ENCODE measurements at regions not wholly inside any gene's neighbourhood (a gene's known extent, or its start where the extent isn't known, plus 50 kb on each side); places are given as distances from the start of the nearest gene placed in this dataset.
"Not testable (repeated sequence)": the region's sequence is repeated elsewhere in the genome, so short reads cannot be mapped to it uniquely, and the experiment has no call there.

DNA sequence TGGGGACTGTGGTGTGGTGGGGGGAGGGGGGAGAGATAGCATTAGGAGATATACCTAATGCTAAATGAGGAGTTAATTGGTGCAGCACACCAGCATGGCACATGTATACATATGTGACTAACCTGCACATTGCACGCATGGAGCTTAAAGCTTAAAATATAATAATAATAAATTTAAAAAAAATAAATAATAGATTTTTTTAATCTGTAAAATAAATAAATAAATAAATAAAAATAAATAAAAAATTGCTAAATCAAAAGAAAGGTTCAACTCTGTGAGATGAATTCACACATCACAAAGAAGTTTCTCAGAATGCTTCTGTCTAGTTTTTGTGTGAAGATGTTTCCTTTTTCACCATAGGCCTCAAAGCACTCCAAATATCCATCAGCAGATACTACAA is 1793.7 kb downstream of the UQCRFS1 start:
- H3K36me3 ChIP-seq, DNase-seq, H3K27me3 ChIP-seq, H3K4me3 ChIP-seq: not testable (repeated sequence)
- peaks cover 27% of the 10 kb centered on the region for H3K9me3 ChIP-seq

DNA sequence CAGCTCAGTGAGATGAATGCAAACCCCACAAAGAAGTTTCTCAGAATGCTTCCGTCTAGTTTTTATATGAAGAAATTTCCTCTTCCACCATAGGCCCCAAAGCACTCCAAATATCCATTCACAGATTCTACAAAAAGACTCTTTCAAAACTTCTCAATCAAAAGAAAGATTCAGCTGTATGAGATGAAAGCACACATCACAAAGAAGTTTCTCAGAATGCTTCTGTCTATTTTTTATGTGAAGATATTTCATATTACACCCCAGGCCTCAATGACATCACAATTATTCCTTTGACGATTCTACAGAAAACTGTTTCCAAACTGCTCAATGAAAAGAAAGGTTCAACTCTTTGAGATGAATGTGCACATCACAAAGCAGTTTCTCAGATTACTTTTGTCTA is 1819.4 kb downstream of the UQCRFS1 start:
- H3K36me3 ChIP-seq = no peaks in the 10 kb centered on the region
- H3K4me3 ChIP-seq = no peak overlapping the region
- H3K27me3 ChIP-seq = no peaks in the 10 kb centered on the region
- peaks cover 9% of the 10 kb centered on the region for H3K9me3 ChIP-seq
- no peak for DNase-seq

DNA sequence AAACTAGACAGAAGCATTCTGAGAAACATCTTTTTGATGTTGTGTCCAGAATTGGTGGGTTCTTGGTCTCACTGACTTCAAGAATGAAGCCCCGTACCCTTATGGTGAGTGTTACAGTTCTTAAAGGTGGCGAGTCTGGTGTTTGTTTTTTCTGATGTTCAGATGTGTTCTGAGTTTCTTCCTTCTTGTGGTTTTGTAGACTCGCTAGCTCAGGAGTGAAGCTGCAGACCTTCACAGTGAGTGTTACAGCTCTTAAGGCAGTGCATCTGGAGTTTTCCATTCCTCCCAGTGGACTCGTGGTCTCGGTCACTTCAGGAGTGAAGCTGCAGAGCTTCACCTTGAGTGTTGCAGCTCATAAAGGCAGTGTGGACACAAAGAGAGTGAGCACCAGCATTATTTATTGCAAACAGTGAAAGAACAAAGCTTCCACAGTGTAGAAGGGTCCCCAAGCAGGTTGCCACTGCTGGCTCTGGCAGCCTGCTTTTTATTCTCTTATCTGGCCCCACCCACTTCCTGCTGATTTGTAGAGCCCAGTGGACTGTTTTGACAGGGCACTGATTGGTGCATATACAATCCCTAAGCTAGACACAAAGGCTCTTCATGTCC is 1820.8 kb downstream of the UQCRFS1 start:
- no peak overlapping the region for H3K4me3 ChIP-seq
- no peak for DNase-seq
- no peaks in the 10 kb centered on the region for H3K36me3 ChIP-seq
- H3K27me3 ChIP-seq = no peaks in the 10 kb centered on the region
- H3K9me3 ChIP-seq = peaks cover 20% of the 10 kb centered on the region

DNA sequence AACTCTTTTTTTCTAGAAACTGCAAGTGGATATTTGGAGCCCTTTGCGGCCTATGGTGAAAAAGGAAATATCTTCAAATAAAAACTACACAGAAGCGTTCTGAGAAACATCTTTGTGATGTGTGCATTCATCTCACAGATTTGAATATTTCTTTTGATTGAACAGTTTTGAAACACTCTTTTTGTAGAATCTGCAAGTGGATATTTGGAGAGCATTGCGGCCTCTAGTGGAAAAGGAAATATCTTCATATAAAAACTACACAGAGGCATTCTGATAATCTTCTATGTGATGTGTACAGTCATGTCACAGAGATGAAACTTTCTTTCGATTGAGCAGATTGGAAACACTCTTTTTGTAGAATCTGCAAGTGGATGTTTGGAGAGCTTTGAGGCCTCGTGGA is 1833.6 kb downstream of the UQCRFS1 start:
- peaks cover 21% of the 10 kb centered on the region for H3K9me3 ChIP-seq
- not testable (repeated sequence) for H3K27me3 ChIP-seq, H3K36me3 ChIP-seq, H3K4me3 ChIP-seq, DNase-seq

DNA sequence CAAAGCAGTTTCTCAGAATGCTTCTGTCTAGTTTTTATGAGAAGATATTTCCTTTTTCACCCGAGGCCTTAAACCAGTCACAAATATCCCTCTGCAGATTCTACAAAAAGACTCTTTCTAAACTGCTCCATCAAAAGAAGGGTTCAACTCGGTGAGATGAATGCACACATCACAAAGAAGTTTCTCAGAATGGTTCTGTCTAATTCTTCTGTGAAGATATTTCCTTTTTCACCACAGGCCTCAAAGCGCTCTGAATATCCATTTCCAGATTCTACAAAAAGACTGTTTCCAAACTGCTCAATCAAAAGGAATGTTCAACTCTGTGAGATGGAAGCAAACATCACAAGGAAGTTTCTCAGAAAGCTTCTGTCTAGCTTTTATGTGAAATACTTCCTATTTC is 1843.3 kb downstream of the UQCRFS1 start:
- not testable (repeated sequence) for DNase-seq, H3K27me3 ChIP-seq, H3K4me3 ChIP-seq, H3K36me3 ChIP-seq
- H3K9me3 ChIP-seq = peaks cover 26% of the 10 kb centered on the region

DNA sequence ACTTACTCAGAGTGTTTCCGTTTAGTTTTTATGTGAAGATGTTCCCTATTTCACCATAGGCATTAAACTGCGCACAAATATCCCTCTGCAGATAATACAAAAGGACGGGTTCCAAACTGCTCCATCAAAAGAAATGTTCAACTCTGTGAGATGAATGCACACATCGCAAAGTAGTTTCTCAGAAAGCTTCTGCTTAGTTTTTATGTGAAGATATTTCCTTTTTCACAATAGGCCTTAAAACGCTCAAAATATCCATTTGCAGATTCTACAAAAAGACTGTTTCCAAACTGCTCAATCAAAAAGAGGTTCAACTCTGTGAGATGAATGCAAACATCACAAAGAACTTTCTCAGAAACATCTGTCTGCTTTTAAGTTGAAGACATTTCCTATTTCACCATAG is 1850.5 kb downstream of the UQCRFS1 start:
- peaks cover 50% of the 10 kb centered on the region for H3K9me3 ChIP-seq
- not testable (repeated sequence) for H3K4me3 ChIP-seq, H3K27me3 ChIP-seq, H3K36me3 ChIP-seq, DNase-seq

DNA sequence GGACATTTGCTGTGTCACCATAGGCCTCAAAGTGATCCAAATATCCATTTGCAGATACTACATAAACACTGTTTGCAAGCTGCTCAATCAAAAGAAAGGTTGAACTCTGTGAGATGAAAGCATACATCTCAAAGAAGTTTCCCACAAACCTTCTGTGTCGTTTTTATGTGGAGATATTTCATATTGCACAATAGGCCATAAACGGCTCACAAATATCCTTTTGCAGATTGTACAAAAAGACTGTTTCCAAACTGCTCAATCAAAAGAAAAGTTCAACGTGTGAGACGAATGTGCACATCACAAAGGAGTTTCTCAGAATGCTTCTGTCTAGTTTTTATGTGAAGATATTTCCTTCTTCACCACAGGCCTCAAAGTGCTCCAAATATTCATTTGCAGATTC is 1857.4 kb downstream of the UQCRFS1 start:
- H3K27me3 ChIP-seq, DNase-seq, H3K36me3 ChIP-seq, H3K4me3 ChIP-seq: not testable (repeated sequence)
- peaks cover 80% of the 10 kb centered on the region for H3K9me3 ChIP-seq
